ENCODE measurements at regions not wholly inside any gene's neighbourhood (a gene's known extent, or its start where the extent isn't known, plus 50 kb on each side); places are given as distances from the start of the nearest gene placed in this dataset.

DNA sequence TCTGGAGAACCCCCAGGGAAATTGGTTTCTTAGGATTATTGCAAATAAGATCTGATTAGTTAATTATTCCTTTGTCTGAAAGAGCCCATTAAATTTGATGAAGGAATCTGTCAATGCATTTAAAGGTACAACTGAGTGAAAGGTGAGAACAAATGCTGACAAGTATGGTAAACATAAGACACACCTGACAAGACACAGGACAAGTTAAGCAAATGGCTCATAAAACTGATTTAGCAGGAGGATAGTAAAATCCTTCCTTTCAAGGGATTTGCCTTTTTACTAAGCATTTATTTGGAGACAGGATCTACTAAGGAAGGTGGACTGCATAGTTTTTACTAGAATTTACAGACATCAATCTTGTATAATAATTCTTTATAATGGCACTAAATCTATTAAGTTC, 553.9 kb downstream of the SPRY1 start:
- TF ChIP-seq FOXM1 (IDR thresholded peaks at IDR 0.05; ENCODE audit: borderline replicate concordance) (no peak), PKNOX1 (IDR thresholded peaks at IDR 0.05) (peak; percentile 31; the same call in 1 of the 2 replicates)

DNA sequence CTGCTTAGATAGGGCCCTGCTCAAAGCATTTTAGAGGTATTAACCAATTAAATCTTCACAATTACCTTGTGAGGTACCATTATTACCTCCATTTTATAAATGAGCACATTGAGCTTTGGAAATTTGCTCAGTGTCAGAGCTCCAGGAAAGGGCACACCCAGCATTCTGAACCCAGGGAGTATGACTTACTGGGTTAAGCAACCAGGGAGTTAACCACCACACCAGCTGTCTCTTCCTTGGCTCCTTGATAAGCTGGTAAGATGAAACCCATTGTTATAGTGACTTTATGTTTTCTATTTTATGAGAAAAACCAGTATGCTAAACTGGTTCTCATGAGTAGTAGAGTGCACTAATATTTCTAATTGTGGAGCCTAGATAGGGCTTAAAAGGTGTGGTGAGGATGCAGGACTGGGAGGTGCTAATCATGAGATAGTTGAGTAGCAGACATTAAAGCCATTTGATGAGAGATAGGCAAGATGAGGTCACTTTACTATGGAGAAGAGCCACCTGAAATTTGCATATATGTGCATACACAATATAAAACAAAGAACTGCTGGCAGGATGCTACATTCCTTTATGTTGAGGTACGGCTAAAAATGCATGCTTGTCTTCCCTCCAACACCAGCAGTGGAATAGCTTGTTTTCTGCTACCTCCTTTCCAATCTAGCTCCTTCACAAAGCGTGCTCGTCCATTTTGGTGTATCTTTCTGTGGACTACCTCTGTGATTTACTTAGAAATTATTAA, 556.1 kb downstream of the SPRY1 start:
- ChIA-PET CTCF (no interaction called here), POLR2A (no interaction called here)
- no peak for DNase-seq (ENCODE audit: extremely low spot score)
- TF ChIP-seq NFRKB (IDR thresholded peaks at IDR 0.05) (no peak), FOXK2 (IDR thresholded peaks at IDR 0.05) (no peak), FOXM1 (IDR thresholded peaks at IDR 0.05; ENCODE audit: borderline replicate concordance) (no peak), HDGF (IDR thresholded peaks at IDR 0.05; ENCODE audit: borderline replicate concordance) (no peak), SP1 (IDR thresholded peaks at IDR 0.05) (no peak), ARNT (IDR thresholded peaks at IDR 0.05) (no peak), BHLHE40 (IDR thresholded peaks at IDR 0.05; ENCODE audit: borderline replicate concordance) (no peak), ELF4 (IDR thresholded peaks at IDR 0.05) (no peak), LEF1 (IDR thresholded peaks at IDR 0.05; ENCODE audit: borderline replicate concordance) (no peak)

More for the DNA sequence above, 553.9 kb downstream of the SPRY1 start:
- ChIA-PET CTCF (no interaction called here), POLR2A (no interaction called here)
- DNase-seq (ENCODE audit: extremely low spot score): no peak

- DNase-seq (ENCODE audit: extremely low spot score): no peak
- POLR2A ChIA-PET: no interaction called here
- TF ChIP-seq SP1 (IDR thresholded peaks at IDR 0.05): no peak
- TF ChIP-seq HDGF (IDR thresholded peaks at IDR 0.05; ENCODE audit: borderline replicate concordance): no peak
- no peak for TF ChIP-seq NFRKB (IDR thresholded peaks at IDR 0.05)
- TF ChIP-seq FOXA1 (IDR thresholded peaks at IDR 0.05): no peak
- no peak for TF ChIP-seq FOXM1 (IDR thresholded peaks at IDR 0.05; ENCODE audit: borderline replicate concordance)
- no peak for TF ChIP-seq ZNF384 (IDR thresholded peaks at IDR 0.05)
- no peak for TF ChIP-seq TARDBP (IDR thresholded peaks at IDR 0.05)
- no peak for TF ChIP-seq ELF4 (IDR thresholded peaks at IDR 0.05)
- TF ChIP-seq L3MBTL2 (conservative IDR thresholded peaks at IDR 0.05): no peak
- TF ChIP-seq FOXK2 (IDR thresholded peaks at IDR 0.05): no peak
- TF ChIP-seq PKNOX1 (IDR thresholded peaks at IDR 0.05): no peak
- no peak for TF ChIP-seq SUZ12 (IDR thresholded peaks at IDR 0.05)
- TF ChIP-seq CTBP1 (IDR thresholded peaks at IDR 0.05; ENCODE audit: borderline replicate concordance): no peak
- TF ChIP-seq LEF1 (IDR thresholded peaks at IDR 0.05; ENCODE audit: borderline replicate concordance): no peak
- no peak for TF ChIP-seq ARNT (IDR thresholded peaks at IDR 0.05)
- no peak for TF ChIP-seq BHLHE40 (IDR thresholded peaks at IDR 0.05; ENCODE audit: borderline replicate concordance)
- CTCF ChIA-PET: no interaction called here
Observed at GRCh38 chr4:123953566-123953965, 557.0 kb downstream of the SPRY1 start.

- CTCF ChIA-PET: no interaction called here
- DNase-seq (ENCODE audit: extremely low spot score): no peak
- POLR2A ChIA-PET: no interaction called here
- no peak for TF ChIP-seq ELF4 (IDR thresholded peaks at IDR 0.05)
- TF ChIP-seq CTBP1 (IDR thresholded peaks at IDR 0.05; ENCODE audit: borderline replicate concordance): no peak
- TF ChIP-seq BHLHE40 (IDR thresholded peaks at IDR 0.05; ENCODE audit: borderline replicate concordance): no peak
- no peak for TF ChIP-seq TARDBP (IDR thresholded peaks at IDR 0.05)
- no peak for TF ChIP-seq SUZ12 (IDR thresholded peaks at IDR 0.05)
- no peak for TF ChIP-seq FOXM1 (IDR thresholded peaks at IDR 0.05; ENCODE audit: borderline replicate concordance)
- no peak for TF ChIP-seq NFRKB (IDR thresholded peaks at IDR 0.05)
- TF ChIP-seq FOXK2 (IDR thresholded peaks at IDR 0.05): no peak
- no peak for TF ChIP-seq FOXA1 (IDR thresholded peaks at IDR 0.05)
- TF ChIP-seq HDGF (IDR thresholded peaks at IDR 0.05; ENCODE audit: borderline replicate concordance): no peak
- no peak for TF ChIP-seq ZNF384 (IDR thresholded peaks at IDR 0.05)
Observed at GRCh38 chr4:123954220-123954619, 557.6 kb downstream of the SPRY1 start.

GRCh38 chr4:123955167-123955800, 558.7 kb downstream of the SPRY1 start:
- TF ChIP-seq FOXA1 (IDR thresholded peaks at IDR 0.05) (no peak), LEF1 (IDR thresholded peaks at IDR 0.05; ENCODE audit: borderline replicate concordance) (no peak), ELF4 (IDR thresholded peaks at IDR 0.05) (no peak), ARNT (IDR thresholded peaks at IDR 0.05) (no peak), SP1 (IDR thresholded peaks at IDR 0.05) (no peak)
- no peak for DNase-seq (ENCODE audit: extremely low spot score)
- ChIA-PET CTCF (no interaction called here), POLR2A (no interaction called here)

- ChIA-PET POLR2A (no interaction called here), CTCF (no interaction called here)
- no peak for DNase-seq (ENCODE audit: extremely low spot score)
- TF ChIP-seq NFRKB (IDR thresholded peaks at IDR 0.05) (no peak), SP1 (IDR thresholded peaks at IDR 0.05) (no peak), FOXA1 (IDR thresholded peaks at IDR 0.05) (no peak), LEF1 (IDR thresholded peaks at IDR 0.05; ENCODE audit: borderline replicate concordance) (no peak), BHLHE40 (IDR thresholded peaks at IDR 0.05; ENCODE audit: borderline replicate concordance) (no peak), ARNT (IDR thresholded peaks at IDR 0.05) (no peak), SUZ12 (IDR thresholded peaks at IDR 0.05) (no peak), TARDBP (IDR thresholded peaks at IDR 0.05) (no peak), FOXK2 (IDR thresholded peaks at IDR 0.05) (no peak), CTBP1 (IDR thresholded peaks at IDR 0.05; ENCODE audit: borderline replicate concordance) (no peak)
Observed at GRCh38 chr4:123956204-123956603, 559.6 kb downstream of the SPRY1 start.
